Hematopoietic multipotent progenitor cell treated with erythropoietin and hydrocortisone succinate and interleukin-3 and kit ligand, for 17 days (in vitro differentiated cells): ENCODE measurements at regions not wholly inside any gene's neighbourhood (a gene's known extent, or its start where the extent isn't known, plus 50 kb on each side); places are given as distances from the start of the nearest gene placed in this dataset.

Experiments
- DNase-seq: peaks from one replicate; pipeline ENCODE4 v3.0.0-alpha.2; 2015; ENCODE audit warnings: low spot score

DNA sequence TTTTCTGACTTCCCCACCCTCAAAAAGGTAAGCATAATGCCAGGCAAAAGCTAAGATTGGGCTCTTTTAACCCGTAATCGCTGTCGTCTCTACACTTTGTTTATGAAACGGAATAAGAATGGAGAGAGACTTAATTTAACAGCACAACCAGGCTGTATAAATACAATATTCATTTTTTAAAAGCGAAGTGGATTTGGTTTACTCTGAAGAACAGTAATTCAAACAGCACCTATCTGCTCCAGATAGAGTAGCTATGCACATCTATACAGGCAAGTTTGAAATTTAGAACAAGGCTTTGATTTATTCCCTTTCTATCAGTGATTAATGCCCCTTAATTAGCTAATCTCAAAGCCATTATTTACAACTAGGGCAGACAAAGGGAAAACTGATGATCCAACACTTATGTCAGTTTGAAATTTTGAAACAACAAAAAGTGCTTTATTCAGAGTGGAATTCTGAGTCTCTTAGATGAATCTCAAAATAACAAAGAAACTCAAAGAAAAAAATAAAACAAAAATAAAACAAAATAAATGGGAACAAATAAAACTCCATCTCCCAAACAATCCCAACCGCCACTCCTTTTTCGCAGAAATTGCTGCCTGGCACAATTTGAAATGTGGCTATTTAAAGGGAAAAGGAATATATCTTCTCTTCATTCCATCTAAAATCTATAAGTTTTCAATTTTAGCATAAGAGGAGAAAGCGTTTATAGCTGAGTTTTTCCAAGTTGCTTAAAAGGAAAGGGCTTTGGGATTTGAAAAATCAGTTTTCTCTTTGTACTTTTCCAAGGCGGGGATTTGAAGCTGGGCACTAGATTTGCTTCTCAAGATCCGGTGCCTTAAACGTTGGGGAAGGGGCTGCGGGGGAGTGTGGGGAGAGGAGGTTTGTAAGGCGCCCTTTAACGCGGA, 298.6 kb downstream of the PARP8 start:
- DNase-seq: no peak

GRCh38 chr5:50965654-50966375, 299.4 kb downstream of the PARP8 start:
- DNase-seq: no peak

DNA sequence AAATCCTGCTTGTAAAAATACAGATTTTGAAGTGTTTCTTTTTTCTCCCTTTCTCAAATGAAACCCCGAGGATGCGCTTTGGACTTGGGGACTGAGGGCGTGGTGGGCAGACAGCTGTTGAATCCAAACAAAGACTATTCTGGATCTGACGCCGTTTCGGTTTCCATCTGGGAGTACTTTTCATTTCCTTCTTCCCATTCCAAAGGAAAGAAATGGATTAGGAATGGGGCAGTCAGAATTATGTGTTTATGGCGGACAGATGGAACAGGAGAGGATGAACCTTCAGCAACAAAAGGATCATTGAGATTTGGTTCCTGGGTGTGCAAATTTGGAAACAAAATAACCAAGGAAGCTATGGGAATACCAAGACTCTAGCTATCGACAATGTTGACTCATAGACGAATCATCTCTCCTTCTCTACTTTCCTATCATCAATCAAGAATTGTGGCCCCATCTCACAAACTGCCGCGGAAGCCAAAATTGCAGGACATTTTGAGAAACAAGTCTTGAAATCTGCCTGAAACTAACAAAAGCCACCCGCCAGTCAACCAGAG, 300.6 kb downstream of the PARP8 start:
- DNase-seq: no peak

- DNase-seq: no peak
Measured at GRCh38 chr5:50967563-50968355, 301.3 kb downstream of the PARP8 start.

GRCh38 chr5:50968356-50969149, 302.1 kb downstream of the PARP8 start:
- no peak for DNase-seq

DNA sequence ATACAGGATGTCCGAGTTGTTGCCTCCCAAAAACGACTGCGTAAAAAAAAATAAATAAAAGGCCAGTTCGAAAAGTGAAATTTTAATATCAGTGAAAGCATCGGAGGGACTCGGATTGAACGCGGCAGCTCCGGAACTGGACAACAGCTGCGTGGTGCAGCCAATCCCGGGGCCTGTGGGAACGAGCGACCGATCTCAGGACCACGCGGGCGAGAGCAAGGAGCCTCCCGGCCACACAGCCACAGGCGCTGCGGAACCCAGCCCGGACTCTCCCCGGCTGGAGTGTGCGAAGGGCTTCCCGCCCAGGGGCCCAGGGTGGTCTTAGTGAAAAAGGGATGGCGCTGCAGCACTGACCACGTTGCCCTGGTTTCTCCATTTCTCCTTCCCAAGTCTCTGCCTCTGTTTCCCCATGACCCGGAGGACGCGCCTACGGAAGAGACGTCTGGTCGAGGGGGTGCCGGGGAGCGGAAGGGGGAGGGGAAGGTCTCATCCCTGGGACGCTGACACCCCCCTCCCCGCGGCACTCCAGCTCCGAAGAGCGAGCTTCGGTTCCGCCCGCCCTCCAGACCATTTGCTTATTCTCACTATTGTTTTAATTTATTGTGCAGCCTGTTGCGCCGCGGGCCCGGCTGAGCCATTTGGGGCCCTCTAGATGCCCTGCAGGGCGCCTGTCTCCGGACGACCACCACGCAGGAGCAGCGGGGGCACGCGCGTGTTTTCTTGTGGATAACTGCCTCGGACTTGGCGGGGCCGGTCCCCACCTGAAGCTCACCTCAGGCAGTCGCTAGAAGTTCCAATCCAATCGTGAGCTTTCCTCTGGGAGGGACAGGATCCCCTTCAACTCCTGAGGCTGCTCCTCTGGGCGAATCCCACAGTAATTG, 303.0 kb downstream of the PARP8 start:
- DNase-seq: no peak

- no peak for DNase-seq
Measured at GRCh38 chr5:50975840-50976239, 309.4 kb downstream of the PARP8 start.

DNA sequence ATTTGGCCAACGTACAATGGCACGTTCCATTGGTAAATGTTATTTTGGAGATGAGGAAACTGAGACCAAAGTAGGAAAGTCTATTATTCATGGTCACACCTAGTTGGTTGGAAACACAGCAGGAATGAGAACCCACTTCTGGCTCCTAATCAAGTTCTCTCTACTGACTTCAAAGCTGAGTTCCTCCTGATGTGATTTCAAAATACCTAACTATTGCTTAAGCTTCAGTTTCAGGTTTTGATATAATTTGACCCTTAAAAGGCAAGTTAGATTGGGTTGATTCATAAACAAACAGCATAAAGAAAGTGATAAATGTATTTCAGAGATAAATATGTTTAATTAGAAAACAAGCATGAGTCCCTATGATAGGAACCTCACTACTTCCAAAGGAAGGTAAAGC, 312.5 kb downstream of the PARP8 start:
- DNase-seq: no peak

- DNase-seq: no peak
Measured at GRCh38 chr5:50984640-50985039, 318.2 kb downstream of the PARP8 start.

- no peak for DNase-seq
Measured at GRCh38 chr5:50990296-50990924, 324.0 kb downstream of the PARP8 start.

- DNase-seq: no peak
Measured at GRCh38 chr5:50995285-50995942, 329.0 kb downstream of the PARP8 start.

DNA sequence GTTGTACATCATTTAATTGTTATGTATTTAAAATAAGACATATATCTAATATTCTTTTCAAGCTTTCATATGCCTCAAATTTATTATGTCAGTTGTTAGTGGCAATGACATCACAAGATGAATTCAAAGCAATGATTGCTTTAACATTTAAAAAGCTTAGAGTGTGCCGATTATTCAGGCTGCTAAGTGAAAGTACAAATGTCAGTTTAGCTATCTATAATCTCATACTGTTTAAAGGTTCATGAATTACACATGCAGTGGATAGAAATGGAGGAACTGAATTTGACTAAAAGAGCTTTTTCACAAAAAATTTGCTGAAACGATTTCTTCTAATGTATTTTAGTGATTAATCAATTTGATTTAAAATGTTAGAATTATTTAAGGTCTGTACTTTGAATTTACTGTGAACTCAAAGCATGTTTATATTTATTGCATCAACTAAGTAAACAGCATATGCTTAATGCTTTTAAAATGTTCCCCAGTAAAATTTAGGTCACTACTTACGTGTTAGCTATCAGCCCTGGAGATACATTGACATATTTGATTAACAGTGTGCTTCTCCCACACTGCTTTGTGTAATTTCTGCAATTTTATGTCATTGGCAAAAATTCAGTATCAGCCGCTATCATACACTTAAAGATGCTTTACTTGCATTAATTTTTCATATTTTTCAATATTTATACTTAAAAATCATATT, 334.9 kb downstream of the PARP8 start:
- no peak for DNase-seq

GRCh38 chr5:51002368-51002767, 335.9 kb downstream of the PARP8 start:
- no peak for DNase-seq

DNA sequence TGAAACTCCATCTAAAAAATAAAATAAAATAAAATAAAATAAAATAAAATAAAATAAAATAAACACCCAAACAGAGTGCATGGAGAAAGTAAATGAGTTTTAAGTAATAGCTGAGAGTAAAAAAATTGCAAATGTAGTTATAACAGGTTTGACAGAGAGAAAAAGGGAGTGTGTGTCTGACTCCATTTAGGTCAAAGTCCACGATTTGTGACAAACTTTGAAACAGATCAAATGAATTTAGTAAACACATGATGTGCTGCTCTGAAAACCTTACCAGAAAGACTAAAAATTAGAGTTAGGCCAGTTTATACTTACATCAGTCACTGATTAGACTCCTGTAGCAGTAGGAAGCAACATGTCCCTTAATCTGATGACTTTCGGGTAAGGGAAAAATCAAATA, 346.6 kb downstream of the PARP8 start:
- no peak for DNase-seq

- DNase-seq: no peak
Measured at GRCh38 chr5:51018423-51018822, 352.0 kb downstream of the PARP8 start.

DNA sequence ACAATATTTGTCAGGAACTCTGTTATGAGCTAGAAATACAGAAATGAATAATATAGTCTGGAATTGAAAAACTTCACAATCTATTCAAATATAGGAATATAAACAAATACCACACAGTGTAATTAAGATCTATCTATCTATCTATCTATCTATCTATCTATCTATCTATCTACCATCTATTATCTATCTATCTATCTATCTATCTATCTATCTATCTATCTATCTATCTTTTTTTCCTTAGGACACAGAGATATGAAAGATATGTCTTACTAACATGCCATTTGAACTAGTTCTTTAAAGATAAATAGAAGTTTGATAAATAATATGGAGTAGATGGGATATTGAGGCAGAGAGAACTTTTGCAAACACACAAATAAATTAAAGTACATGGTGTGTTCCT, 357.8 kb downstream of the PARP8 start:
- no peak for DNase-seq

DNA sequence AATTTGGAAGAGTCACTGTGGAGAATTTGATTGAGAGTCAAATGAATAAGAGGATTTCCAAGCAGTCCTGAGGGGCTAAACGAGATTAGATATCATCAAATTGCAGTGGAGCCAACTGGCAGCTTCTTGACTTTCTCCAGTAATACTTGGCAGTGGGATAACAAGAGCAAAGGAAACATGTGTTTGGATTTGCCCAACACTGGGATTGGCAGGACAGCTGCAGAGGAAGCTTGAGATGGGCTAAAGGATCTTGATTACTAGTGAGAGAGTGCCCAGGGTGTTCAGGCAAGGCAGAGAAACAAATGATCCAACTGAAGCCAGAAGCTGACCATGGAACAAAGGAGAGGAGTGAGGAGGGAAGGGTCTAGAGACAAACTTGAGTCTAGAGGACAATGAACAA, 356.0 kb upstream of the ISL1 start:
- no peak for DNase-seq

GRCh38 chr5:51028394-51028793, 354.9 kb upstream of the ISL1 start:
- no peak for DNase-seq

DNA sequence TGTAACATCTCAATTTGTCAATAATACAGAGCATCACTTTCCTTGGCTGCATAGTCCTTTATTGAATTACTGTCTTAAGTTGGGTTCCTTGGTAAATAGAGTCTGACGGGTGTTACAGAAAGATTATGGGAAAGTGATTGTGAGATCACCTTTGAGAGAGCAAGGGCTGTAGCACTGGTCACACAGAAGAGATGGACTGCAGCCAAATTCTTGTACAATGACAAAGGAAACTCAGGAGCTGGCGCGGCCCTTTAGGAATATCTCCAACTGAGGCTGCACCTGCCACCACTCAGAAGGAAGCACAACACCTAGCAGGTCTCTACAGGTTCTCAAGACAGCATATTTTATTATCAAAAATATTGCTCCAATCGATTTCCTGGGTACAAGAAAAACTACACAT, 350.0 kb upstream of the ISL1 start:
- no peak for DNase-seq
